ENCODE measurements at regions not wholly inside any gene's neighbourhood (a gene's known extent, or its start where the extent isn't known, plus 50 kb on each side); places are given as distances from the start of the nearest gene placed in this dataset.

DNA sequence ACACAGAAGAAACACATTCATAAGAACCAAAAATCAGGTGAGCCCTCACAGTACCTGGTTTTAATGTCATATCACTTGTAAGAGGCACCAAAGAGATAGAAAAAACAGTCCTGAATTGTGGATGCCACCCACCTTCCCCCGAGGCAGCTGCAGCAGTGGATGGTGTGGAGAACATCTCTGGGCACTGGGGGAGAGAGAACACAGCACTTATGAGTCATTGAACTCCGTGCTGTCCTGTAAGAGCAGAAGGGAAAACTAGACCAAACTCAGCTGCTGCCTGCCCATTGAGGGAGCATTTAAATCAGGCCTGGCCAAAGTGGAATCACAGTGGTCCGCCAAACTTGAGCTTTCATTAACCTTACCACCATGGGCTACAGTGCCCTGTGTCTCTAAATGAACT, 296.2 kb downstream of the SPATA31D1 start:
- Mint-ChIP-seq H3K27me3 (ENCODE audit: insufficient read depth, low read depth) (peaks cover 5% of the 10 kb centered on the region), H3K36me3 (peaks cover 2% of the 10 kb centered on the region), H3K4me3 (no peak overlapping the region)

DNA sequence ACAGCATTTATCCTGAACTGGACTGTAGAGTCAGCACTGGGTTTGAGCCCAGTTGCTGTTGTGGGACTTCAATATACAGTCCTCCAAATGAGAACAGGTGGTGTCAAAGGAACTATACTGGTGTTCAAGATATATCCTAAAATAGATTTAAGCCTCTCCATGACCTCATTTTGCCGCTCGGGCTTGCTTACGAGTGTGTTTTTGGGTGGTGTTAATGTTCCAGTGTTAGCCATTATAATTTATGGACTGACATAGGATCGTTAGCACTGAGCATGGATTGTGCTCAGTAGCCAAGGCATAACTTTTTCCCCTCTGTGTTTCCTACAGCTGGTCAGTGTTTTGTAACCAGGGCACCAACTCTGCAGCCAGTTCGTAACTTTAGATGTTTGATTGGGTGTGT, 306.6 kb downstream of the SPATA31D1 start:
- Mint-ChIP-seq H3K9me3 (peaks cover under 1% of the 10 kb centered on the region), H3K27me3 (ENCODE audit: insufficient read depth, low read depth) (no peaks in the 10 kb centered on the region), H3K4me3 (no peak overlapping the region), H3K36me3 (no peaks in the 10 kb centered on the region), H3K4me1 (no peaks in the 10 kb centered on the region), H3K27ac (no peak overlapping the region)
- Histone ChIP-seq H3K4me2 (no peak overlapping the region), H3K9me3 (ENCODE audit: low read depth) (no peaks in the 10 kb centered on the region), H3K4me3 (no peak overlapping the region), H3K36me3 (no peaks in the 10 kb centered on the region), H3K4me1 (no peaks in the 10 kb centered on the region), H3F3A (ENCODE audit: low read depth) (no peaks in the 10 kb centered on the region), H3K27me3 (no peaks in the 10 kb centered on the region), H4K20me1 (ENCODE audit: low read depth) (no peaks in the 10 kb centered on the region), H2AFZ (replicated peaks) (no peak overlapping the region), H3K27ac (no peak overlapping the region), H3K79me2 (ENCODE audit: low read depth) (no peaks in the 10 kb centered on the region), H3K9ac (no peak overlapping the region)
- TF ChIP-seq EZH2 (IDR thresholded peaks at IDR 0.05) (no peak), CTCF (IDR thresholded peaks at IDR 0.05) (no peak), EZH2phosphoT487 (IDR thresholded peaks at IDR 0.05) (no peak)
- DNase-seq (ENCODE audit: low spot score) = no peak

More for the DNA sequence above, 296.2 kb downstream of the SPATA31D1 start:
- H3K36me3 ChIP-seq = no peaks in the 10 kb centered on the region
- H3K9ac ChIP-seq = no peak overlapping the region
- DNase-seq (ENCODE audit: low spot score) = no peak
- TF ChIP-seq EZH2 (IDR thresholded peaks at IDR 0.05) (no peak), EZH2phosphoT487 (IDR thresholded peaks at IDR 0.05) (no peak), CTCF (IDR thresholded peaks at IDR 0.05) (no peak)
- H3K4me1 ChIP-seq = no peaks in the 10 kb centered on the region
- Mint-ChIP-seq H3K27ac (peak overlapping the region; percentile 11), H3K9me3 (peaks cover 12% of the 10 kb centered on the region), H3K4me1 (no peaks in the 10 kb centered on the region)
- no peak overlapping the region for H2AFZ ChIP-seq (replicated peaks)
- H3K79me2 ChIP-seq (ENCODE audit: low read depth) = no peaks in the 10 kb centered on the region
- no peaks in the 10 kb centered on the region for H3K9me3 ChIP-seq (ENCODE audit: low read depth)
- H3K27ac ChIP-seq = no peak overlapping the region
- H4K20me1 ChIP-seq (ENCODE audit: low read depth) = no peaks in the 10 kb centered on the region
- H3F3A ChIP-seq (ENCODE audit: low read depth) = no peaks in the 10 kb centered on the region
- no peaks in the 10 kb centered on the region for H3K27me3 ChIP-seq
- H3K4me3 ChIP-seq = no peak overlapping the region
- H3K4me2 ChIP-seq = no peak overlapping the region

DNA sequence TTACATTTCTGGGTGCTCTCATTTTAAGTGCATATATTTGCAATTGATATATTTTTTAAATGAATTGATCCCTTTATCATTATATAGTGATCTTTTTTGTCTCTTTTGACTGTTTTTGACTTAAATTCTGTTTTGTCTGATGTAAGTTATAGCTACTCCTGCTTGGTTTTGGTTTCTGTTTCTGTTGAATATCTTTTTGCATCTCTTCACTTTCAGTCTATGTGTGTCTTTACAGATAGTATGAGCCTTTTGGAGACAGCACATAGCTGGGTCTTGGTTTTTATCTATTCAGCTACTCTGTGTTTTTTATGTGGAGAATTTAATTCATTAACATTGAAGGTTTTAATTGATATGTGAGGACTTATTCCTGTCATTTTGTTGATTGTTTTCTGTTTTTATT, 311.3 kb downstream of the SPATA31D1 start:
- Histone ChIP-seq H4K20me1 (ENCODE audit: low read depth) (no peaks in the 10 kb centered on the region), H3K4me2 (no peak overlapping the region), H3F3A (ENCODE audit: low read depth) (no peaks in the 10 kb centered on the region), H3K27ac (no peak overlapping the region), H3K9me3 (ENCODE audit: low read depth) (no peaks in the 10 kb centered on the region), H3K79me2 (ENCODE audit: low read depth) (no peaks in the 10 kb centered on the region), H2AFZ (replicated peaks) (no peak overlapping the region), H3K9ac (no peak overlapping the region), H3K4me3 (no peak overlapping the region), H3K27me3 (no peaks in the 10 kb centered on the region), H3K36me3 (no peaks in the 10 kb centered on the region), H3K4me1 (no peaks in the 10 kb centered on the region)
- Mint-ChIP-seq H3K36me3 (no peaks in the 10 kb centered on the region), H3K4me3 (no peak overlapping the region), H3K27ac (no peak overlapping the region), H3K9me3 (peaks cover 2% of the 10 kb centered on the region), H3K27me3 (ENCODE audit: insufficient read depth, low read depth) (no peaks in the 10 kb centered on the region), H3K4me1 (no peaks in the 10 kb centered on the region)
- no peak for DNase-seq (ENCODE audit: low spot score)
- TF ChIP-seq EZH2phosphoT487 (IDR thresholded peaks at IDR 0.05) = no peak
- TF ChIP-seq CTCF (IDR thresholded peaks at IDR 0.05) = no peak
- no peak for TF ChIP-seq EZH2 (IDR thresholded peaks at IDR 0.05)
